K562 (cell line): ENCODE measurements at regions not wholly inside any gene's neighbourhood (a gene's known extent, or its start where the extent isn't known, plus 50 kb on each side); places are given as distances from the start of the nearest gene placed in this dataset.

Experiments used
- ATAC-seq: fragments of 200-7000 bp; cut with Tn5 transposase; 3 replicates; pipeline ENCODE4 v1.9.1; 2020; ENCODE audit warnings: moderate library complexity
- BruUV-seq: library from RNA; stranded (reverse); fragments of 400-500 nt; replicated peaks from 2 replicates; lab custom pipeline; 2021; lab: Mats Ljungman, UMichigan
- CTCF ChIA-PET: fragments of 300-600 bp; formaldehyde crosslinking; extraction: SDS; loops from one replicate; lab custom pipeline; 2021; ENCODE audit warnings: low intra/inter-chr PET ratio; lab: Yijun Ruan, JAX
- POLR2A ChIA-PET: fragments of 300-600, 350-650 bp; sonication (Branson Sonifier 250); formaldehyde crosslinking; extraction: SDS; loops from one replicate; lab custom pipeline; 2021; ENCODE audit warnings: antibody characterized with exemption, inconsistent platforms; lab: Yijun Ruan, JAX
- DNase-seq, 4 experiments: peaks; one replicate each; pipeline versions ENCODE4 v3.0.0 to v3.0.0-alpha.2; 2011 to 2018; ENCODE audit warnings: low spot score in 3 of 4, mixed read lengths in 3 of 4; ENCODE audit errors: extremely low read depth in 1 of 4
- FAIRE-seq: peaks from 2 replicates; lab custom pipeline; 2011; peaks lifted over from hg19 to GRCh38; lab: Jason Lieb, UNC
- H2AFZ ChIP-seq: 2 replicates; pipeline ENCODE4 v1.6.0; 2011; ENCODE audit warnings: low read depth, low read length, control low read depth, inconsistent platforms
- H3K27ac ChIP-seq: fragments of 200-600 bp; 3 replicates; pipeline ENCODE4 v1.8.0; 2011; ENCODE audit warnings: low read depth, mild to moderate bottlenecking, control low read depth, inconsistent platforms, low read length, moderate library complexity, mixed read lengths; ENCODE audit errors: extremely low read depth
- H3K27me3 ChIP-seq, 2 experiments: fragments of 300-600 bp in 1 of 2; 2 replicates in 1 of 2; 3 replicates in 1 of 2; pipeline versions ENCODE4 v1.6.0 to v1.8.0; 2011; ENCODE audit warnings: inconsistent platforms in 2 of 2, low read length in 2 of 2, mild to moderate bottlenecking in 1 of 2, mixed read lengths in 1 of 2, moderate library complexity in 1 of 2; ENCODE audit not compliant: control insufficient read depth in 2 of 2, insufficient read depth in 2 of 2
- H3K36me3 ChIP-seq: fragments of 300-600 bp; 3 replicates; pipeline ENCODE4 v1.8.0; 2011; ENCODE audit warnings: mild to moderate bottlenecking, low read length, inconsistent platforms; ENCODE audit not compliant: control insufficient read depth, insufficient read depth
- H3K4me1 ChIP-seq, 2 experiments: fragments of 200-600 bp in 1 of 2; replicated peaks in 1 of 2; 2 replicates in 1 of 2; 3 replicates in 1 of 2; pipeline versions ENCODE4 v1.5.1 to v1.8.0; 2011; ENCODE audit warnings: inconsistent platforms in 2 of 2, low read length in 2 of 2, mild to moderate bottlenecking in 1 of 2, mixed read lengths in 1 of 2, moderate library complexity in 1 of 2; ENCODE audit not compliant: control insufficient read depth in 2 of 2, insufficient read depth in 2 of 2
- H3K4me2 ChIP-seq: 2 replicates; pipeline ENCODE4 v1.6.1; 2011; ENCODE audit warnings: low read length, control low read depth, inconsistent platforms, mixed read lengths; ENCODE audit not compliant: insufficient read depth
- H3K4me3 ChIP-seq: fragments of 200-600 bp; sonication (generic), shearing (Covaris generic); 2 replicates; pipeline ENCODE4 v1.5.1; 2016; ENCODE audit warnings: control low read depth, inconsistent platforms
- H3K79me2 ChIP-seq: fragments of 200-600 bp; 3 replicates; pipeline ENCODE4 v1.8.0; 2011; ENCODE audit warnings: low read length, inconsistent platforms; ENCODE audit not compliant: control insufficient read depth, insufficient read depth
- H3K9ac ChIP-seq, 2 experiments: 2 replicates each; pipeline versions ENCODE4 v1.6.0 to v1.6.1; 2011; ENCODE audit warnings: low read depth in 2 of 2, low read length in 2 of 2, control low read depth in 1 of 2, inconsistent platforms in 1 of 2, mild to moderate bottlenecking in 1 of 2, mixed read lengths in 1 of 2; ENCODE audit not compliant: insufficient read depth in 1 of 2
- H3K9me1 ChIP-seq: one replicate; pipeline ENCODE4 v1.6.0; 2011; ENCODE audit warnings: inconsistent platforms, mild to moderate bottlenecking, low read length, moderate library complexity; ENCODE audit not compliant: control insufficient read depth, insufficient read depth
- H3K9me3 ChIP-seq: replicated peaks from 2 replicates; pipeline ENCODE4 v1.5.1; 2011; ENCODE audit warnings: low read depth, low read length, inconsistent platforms; ENCODE audit not compliant: control insufficient read depth, insufficient read depth
- H4K20me1 ChIP-seq: replicated peaks from 2 replicates; pipeline ENCODE4 v1.6.1; 2011; ENCODE audit warnings: low read length, inconsistent platforms, mixed read lengths; ENCODE audit not compliant: control insufficient read depth, insufficient read depth
- BRD9 ChIP-seq: fragments of 450-650 bp; IDR thresholded peaks from 2 replicates; pipeline ENCODE4 v1.6.1; 2018; ENCODE audit warnings: low read depth; ENCODE audit not compliant: partially characterized antibody
- ESRRA ChIP-seq: fragments of 450-650 bp; IDR thresholded peaks from 2 replicates; pipeline ENCODE4 v1.6.1; 2014; ENCODE audit warnings: low read depth, mild to moderate bottlenecking, moderate library complexity, borderline replicate concordance
- HDAC2 ChIP-seq: fragments of 450-650 bp; IDR thresholded peaks from 2 replicates; pipeline ENCODE4 v1.6.1; 2016; ENCODE audit warnings: mild to moderate bottlenecking
- ILF3 ChIP-seq: fragments of 450-650 bp; IDR thresholded peaks from 2 replicates; pipeline ENCODE4 v1.6.1; 2018; ENCODE audit warnings: antibody characterized with exemption, mild to moderate bottlenecking, moderate library complexity, borderline replicate concordance
- NCOA4 ChIP-seq: fragments of 450-650 bp; IDR thresholded peaks from 2 replicates; pipeline ENCODE4 v1.6.1; 2018; ENCODE audit warnings: mild to moderate bottlenecking; ENCODE audit not compliant: partially characterized antibody
- NEUROD1 ChIP-seq: fragments of 150-350 bp; IDR thresholded peaks from 2 replicates; pipeline ENCODE4 v1.6.1; 2014; ENCODE audit warnings: borderline replicate concordance, low read length, low read depth; ENCODE audit not compliant: partially characterized antibody
- TGIF2 ChIP-seq: sonication (generic); formaldehyde crosslinking; IDR thresholded peaks from 2 replicates; pipeline ENCODE4 v1.8.1; 2022; ENCODE audit warnings: mild to moderate bottlenecking, missing genetic modification reagents, moderate library complexity
- WGBS: fragments of 100-300 bp; shearing (Covaris generic); methylation state at CpG from one replicate; pipeline ENCODE4 v1.1.6; 2016; ENCODE audit warnings: low coverage, mixed read lengths; ENCODE audit not compliant: insufficient coverage; ENCODE audit errors: missing lambda C conversion rate; 5-methylcytosine and 5-hydroxymethylcytosine counted together
- in situ Hi-C: fragments of 300-500 bp; cut with MboI; formaldehyde crosslinking; loops from 4 replicates; pipeline ENCODE4 v1.15.0; 2018; ENCODE audit warnings: inconsistent platforms, mixed read lengths
- intact Hi-C: fragments of 100-400 bp; cut with micrococcal nuclease; formaldehyde crosslinking; loops from 2 replicates; pipeline ENCODE4 v1.14.2; 2022

DNA sequence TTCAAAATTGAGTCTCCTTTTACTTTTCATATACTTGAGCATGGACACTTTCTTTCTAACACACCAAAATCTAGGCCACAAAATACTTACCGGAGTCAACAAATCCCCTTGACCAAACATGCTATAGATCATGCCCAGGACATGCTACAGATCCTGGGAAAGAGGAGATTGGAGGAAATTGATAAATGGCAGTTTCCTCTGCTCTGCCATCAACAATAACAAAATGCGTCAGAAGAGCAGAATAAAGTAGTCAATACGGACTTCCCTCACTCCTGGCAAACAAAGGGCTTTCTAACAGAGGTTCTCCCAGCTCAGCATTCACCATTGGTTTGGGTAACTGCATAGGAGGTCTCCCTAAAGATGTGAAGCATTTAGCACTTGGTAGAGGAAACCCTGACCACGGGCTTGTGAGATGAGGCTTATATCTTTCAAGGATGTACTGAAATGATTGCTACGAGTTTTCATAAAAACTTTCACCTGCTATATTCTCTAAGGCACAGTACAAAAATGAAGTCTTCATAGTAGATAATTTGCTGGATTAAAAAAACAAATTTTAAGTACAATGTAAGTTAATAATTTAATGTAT lies 283.8 kb upstream of the RUNX1 start (continued):
- TF ChIP-seq NCOA4 (no peak), BRD9 (no peak), HDAC2 (no peak)

DNA sequence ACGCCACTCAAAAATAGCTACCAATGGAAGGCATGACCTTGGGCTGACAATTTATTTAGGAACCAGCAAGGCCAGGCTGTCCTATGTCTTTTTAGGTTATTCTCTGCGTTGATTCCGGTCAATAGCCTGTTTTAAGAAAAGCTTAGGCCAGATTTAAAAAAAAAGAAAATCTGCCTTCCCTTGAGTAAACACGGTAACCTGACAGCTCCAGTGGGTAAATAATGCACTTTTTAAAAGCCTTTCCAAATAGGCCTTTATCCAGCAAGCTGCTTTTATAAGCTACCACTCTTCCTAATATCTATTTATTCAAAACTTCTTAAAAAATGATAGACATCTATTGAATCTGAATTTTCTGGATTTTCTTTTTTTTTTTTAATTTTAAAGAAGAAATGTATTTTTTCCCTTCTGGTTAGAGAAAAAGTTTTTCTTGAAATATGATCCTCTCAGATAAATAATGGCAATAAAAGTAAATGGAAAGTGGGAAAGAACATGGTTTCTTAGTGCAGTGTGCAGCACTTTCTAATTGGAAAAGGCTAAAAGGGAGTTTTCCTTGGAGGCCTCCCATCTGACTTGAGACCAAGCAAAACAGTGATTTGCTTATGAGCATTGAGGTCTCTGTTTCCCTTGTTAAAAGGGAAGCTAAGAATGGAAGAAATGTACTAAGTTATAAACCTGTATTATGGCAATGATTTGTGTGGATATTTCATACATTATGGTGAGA lies 281.0 kb upstream of the RUNX1 start:
- Histone ChIP-seq H3K4me2 (no peak overlapping the region), H4K20me1 (no peaks in the 10 kb centered on the region), H3K9me1 (no peaks in the 10 kb centered on the region), H3K36me3 (no peaks in the 10 kb centered on the region), H2AFZ (no peak overlapping the region), H3K9me3 (no peaks in the 10 kb centered on the region), H3K79me2 (no peaks in the 10 kb centered on the region), H3K4me3 (no peak overlapping the region), H3K27ac (no peak overlapping the region), H3K4me1 (peaks cover 0 to 22% of the 10 kb centered on the region in 2 experiments; a peak in 3 of 5 replicates), H3K27me3 (no peaks in the 10 kb centered on the region), H3K9ac (no peak overlapping the region)
- no TSS peak for BruUV-seq
- WGBS, result 49% methylated on average over 4 of the region's 4 CpGs
- in situ Hi-C loops (no loop called here), intact Hi-C loops (no loop called here)
- ATAC-seq, result no peak
- no peak for FAIRE-seq
- ChIA-PET POLR2A (interaction anchor here (1.5 kb wide), 1 partner anchor 11 kb away, joined by 3 read pairs; no protein-coding TSS in a partner anchor), CTCF (interaction anchor here (0.6 kb wide), 1 partner anchor 16 kb away, joined by 4 read pairs; no protein-coding TSS in a partner anchor)
- no peak for DNase-seq
- TF ChIP-seq NEUROD1 (no peak), ILF3 (no peak), ESRRA (no peak), TGIF2 (CRISPR knock-in tag) (no peak)
